Heart left ventricle (tissue), 13 donors: ENCODE measurements at regions not wholly inside any gene's neighbourhood (a gene's known extent, or its start where the extent isn't known, plus 50 kb on each side); places are given as distances from the start of the nearest gene placed in this dataset.

Source experiments
- CTCF ChIP-seq, 12 donors: fragments of 200-600 bp; sonication (generic) in 4 of 12; IDR thresholded peaks; one replicate each; pipeline versions ENCODE4 v1.5.0 to v1.8.0; 2018 to 2022; ENCODE audit warnings: antibody characterized with exemption in 12 of 12, mild to moderate bottlenecking in 5 of 12
- POLR2A ChIP-seq, 2 donors: fragments of 450-650 bp; IDR thresholded peaks; one replicate each; pipeline ENCODE4 v1.6.1; 2017; ENCODE audit warnings: antibody characterized with exemption in 2 of 2, mild to moderate bottlenecking in 2 of 2, moderate library complexity in 2 of 2
- donor health status: ischemic (EF 13 %, LVEDD 7.1; RV severe dilation, severe dysfunction).
- donor health status: DM: no; HTN: yes; CAD: no.
- donor health status: DM: no; HTN: no; CAD: no.
- donor health status: ischemic (EF 25% LVEDD 6.9; RV normal size, moderate dysfunction).
- donor health status: ischemic (EF 25% LVEDD 5.7; RV mildly dilated, moderate dysfunction).
- donor health status: ischemic (EF 35%, LVEDD 5.7; RV mildly dilated, moderate dysfunction).
- donor health status: nonischemic (EF 11% LVEDD 7.7; RV severe dilation, severe dysfunction).
- donor health status: DM: yes; HTN: yes; CAD: no.
- donor health status: PGD.
- donor health status: ischemic (EF 29% LVEDD 5.4; RV normal size, mild dysfunction).
- donor health status: nonischemic (EF 23%, LVEDD 6.1; RV moderate dilation, normal function).

DNA sequence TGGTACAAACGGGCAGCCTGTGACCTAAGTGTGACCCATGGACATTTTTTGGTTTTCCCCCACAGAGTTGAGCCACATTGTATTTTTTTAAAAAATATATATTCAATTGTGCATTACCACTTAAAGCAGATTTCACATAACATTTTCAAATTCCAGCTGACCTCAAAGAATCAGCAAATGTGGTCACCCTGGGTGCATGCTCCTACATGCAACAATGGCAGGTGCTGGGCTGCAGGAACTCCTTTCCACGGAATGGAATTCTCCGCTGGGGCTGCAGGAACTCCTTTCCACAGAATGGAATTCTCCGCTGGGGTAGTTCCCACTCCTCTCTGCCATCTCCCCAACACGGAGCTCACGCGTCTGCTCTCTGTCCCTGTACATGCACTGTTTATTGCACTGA, 68.7 kb downstream of the MAP10 start:
- TF ChIP-seq POLR2A (IDR thresholded peaks at IDR 0.05) (no peak), CTCF (IDR thresholded peaks at IDR 0.05) (no peak)
